ENCODE measurements at regions not wholly inside any gene's neighbourhood (a gene's known extent, or its start where the extent isn't known, plus 50 kb on each side); places are given as distances from the start of the nearest gene placed in this dataset.
"Not testable (repeated sequence)": the region's sequence is repeated elsewhere in the genome, so short reads cannot be mapped to it uniquely, and the experiment has no call there.

DNA sequence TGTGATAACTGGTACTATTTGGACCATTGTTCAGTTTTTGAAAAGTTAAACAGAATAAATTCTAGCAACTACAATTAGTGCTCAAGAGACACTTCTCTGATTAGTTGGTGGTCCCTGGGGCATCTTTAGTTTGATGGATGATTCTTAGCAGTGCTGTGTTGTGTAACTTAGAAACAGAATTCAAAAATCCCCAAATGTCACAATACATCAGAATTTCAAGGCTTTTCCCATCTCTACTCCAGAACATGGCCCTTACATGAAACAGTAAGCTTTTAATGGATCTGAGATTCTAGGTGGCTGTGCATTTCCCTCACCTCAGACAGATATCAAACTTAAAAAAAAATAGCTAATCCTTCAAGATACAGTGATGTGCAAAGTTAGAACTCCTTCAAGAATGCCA, 104.4 kb upstream of the CXCL13 start:
- no peak for DNase-seq (ENCODE audit: extremely low read depth in 1 of 2, low read depth in 1 of 2)

DNA sequence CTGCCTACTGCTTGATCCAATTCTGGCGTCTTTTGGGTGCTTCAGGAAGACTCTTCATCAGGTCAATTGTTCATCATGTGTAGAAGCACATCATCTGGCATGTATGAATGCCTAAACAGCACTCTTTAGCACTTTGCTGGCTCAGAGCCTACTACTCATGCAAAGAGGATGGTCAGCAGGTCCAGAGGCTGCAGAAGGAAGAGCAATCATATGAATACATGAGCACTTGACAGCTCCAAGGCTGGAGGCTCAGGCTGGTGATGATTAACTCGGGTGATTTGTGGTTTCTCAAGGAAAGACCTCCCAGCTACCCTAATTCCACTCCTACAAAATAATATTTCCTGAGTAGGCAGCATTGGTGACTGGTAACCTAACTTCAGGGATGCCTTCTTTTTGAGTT, 103.8 kb upstream of the CXCL13 start:
- DNase-seq (ENCODE audit: extremely low read depth in 1 of 2, low read depth in 1 of 2), result no peak

- DNase-seq (ENCODE audit: extremely low read depth in 1 of 2, low read depth in 1 of 2), result no peak
Observed at GRCh38 chr4:77504407-77504806, 101.2 kb upstream of the CXCL13 start.

DNA sequence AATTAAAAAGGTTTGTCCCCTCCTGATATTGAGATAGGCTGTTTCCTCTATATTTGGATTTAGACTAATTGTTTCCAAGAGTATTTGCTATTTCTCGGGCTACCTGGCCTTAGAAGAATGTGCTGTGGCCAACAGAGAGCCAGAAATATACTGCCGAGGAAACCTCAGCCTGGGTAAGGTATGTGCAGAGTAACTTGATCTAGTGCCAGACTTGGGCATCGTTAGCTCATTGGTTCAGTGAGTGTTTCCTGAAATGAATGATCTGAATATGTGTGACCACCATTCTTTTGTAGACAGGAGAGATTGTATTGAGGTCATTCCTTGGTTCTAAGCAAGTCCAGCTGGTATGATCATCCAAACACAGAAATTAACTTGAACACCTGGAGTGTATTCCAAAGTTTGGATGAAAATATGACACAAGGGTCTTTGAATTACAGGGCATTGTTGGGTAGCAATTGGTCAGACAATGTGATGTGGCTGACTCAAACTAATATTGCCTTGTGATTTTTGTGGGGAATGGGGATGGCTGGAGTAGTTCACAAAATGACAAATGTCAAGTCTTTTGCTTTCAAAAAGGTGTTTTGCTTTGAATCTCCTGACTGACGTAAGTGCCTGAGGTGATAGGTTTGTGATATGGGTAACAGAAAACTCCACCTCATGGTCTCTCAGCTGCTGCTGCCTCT, 100.2 kb upstream of the CXCL13 start:
- DNase-seq (ENCODE audit: extremely low read depth in 1 of 2, low read depth in 1 of 2), result no peak

- DNase-seq (ENCODE audit: extremely low read depth in 1 of 2, low read depth in 1 of 2), result no peak
Observed at GRCh38 chr4:77505958-77506319, 99.7 kb upstream of the CXCL13 start.

DNA sequence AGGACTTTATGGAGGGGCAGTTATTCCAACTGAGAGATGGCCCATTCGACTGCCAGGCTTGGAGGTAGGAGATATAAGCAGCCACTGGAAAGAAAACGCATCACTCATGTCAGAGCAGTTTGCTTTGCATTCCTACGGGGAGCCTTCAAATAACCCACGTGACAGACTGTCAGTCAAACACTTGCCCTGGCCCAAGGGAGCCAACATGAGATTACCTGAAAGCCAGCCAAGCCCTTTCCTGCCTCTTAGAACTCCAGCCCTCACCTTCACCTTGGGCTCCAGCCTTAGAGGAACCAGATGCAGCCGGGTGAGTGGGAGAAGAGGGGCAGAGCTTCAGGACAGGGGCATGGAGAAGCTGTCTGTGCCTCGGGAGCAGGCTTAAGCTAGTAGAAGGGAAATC, 95.3 kb upstream of the CXCL13 start:
- no peak for DNase-seq (ENCODE audit: extremely low read depth in 1 of 2, low read depth in 1 of 2)

GRCh38 chr4:77525538-77525937, 80.1 kb upstream of the CXCL13 start:
- DNase-seq (ENCODE audit: extremely low read depth in 1 of 2, low read depth in 1 of 2), result no peak

DNA sequence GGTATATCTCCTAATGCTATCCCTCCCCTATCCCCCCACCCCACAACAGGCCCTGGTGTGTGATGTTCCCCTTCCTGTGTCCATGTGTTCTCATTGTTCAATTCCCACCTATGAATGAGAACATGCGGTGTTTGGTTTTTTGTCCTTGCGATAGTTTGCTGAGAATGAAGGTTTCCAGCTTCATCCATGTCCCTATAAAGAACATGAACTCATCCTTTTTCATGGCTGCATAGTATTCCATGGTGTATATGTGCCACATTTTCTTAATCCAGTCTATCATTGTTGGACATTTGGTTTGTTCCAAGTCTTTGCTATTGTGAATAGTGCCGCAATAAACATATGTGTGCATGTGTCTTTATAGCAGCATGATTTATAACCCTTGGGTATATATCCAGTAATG, 77.7 kb upstream of the CXCL13 start:
- DNase-seq (ENCODE audit: extremely low read depth in 1 of 2, low read depth in 1 of 2), result not testable (repeated sequence)

- no peak for DNase-seq (ENCODE audit: extremely low read depth in 1 of 2, low read depth in 1 of 2)
Observed at GRCh38 chr4:77538144-77538543, 67.5 kb upstream of the CXCL13 start.

GRCh38 chr4:77538574-77539157, 67.0 kb upstream of the CXCL13 start:
- no peak for DNase-seq (ENCODE audit: extremely low read depth in 1 of 2, low read depth in 1 of 2)

Data from activated CD8-positive, alpha-beta memory T cell treated with anti-CD3 and anti-CD28 coated beads for 1 hour (primary cell).